NCI-H2196 treated with DMSO at 0.1 percent for 48 hours (cell line): ENCODE measurements at regions not wholly inside any gene's neighbourhood (a gene's known extent, or its start where the extent isn't known, plus 50 kb on each side); places are given as distances from the start of the nearest gene placed in this dataset.
A peak's percentile ranks its signal among the peaks of the same experiment; 100 is the strongest.

Experiments used
- DNase-seq: peaks from one replicate; lab custom pipeline; 2025; ENCODE audit not compliant: unreplicated experiment; lab: John Stamatoyannopoulos, UW

DNA sequence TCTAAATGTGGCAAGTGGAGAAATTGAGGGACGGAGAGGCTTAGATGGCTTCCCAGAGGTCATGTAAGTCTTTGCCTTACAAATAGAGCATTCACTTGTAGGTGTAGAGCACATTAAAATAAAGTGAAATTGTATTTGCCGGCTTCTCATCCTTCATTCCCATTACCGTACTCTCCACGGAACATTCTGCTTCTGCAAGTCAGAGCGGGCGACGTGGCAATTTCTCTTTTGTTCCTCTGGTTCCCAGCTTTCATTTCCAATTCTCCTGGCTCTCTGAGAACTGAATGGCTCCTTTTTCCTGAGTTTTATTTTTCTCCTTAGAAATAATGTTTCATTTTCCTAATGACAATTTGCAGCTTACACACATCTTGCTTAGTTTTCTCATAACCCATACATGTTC lies 51.3 kb upstream of the PFKP start:
- no peak for DNase-seq

DNA sequence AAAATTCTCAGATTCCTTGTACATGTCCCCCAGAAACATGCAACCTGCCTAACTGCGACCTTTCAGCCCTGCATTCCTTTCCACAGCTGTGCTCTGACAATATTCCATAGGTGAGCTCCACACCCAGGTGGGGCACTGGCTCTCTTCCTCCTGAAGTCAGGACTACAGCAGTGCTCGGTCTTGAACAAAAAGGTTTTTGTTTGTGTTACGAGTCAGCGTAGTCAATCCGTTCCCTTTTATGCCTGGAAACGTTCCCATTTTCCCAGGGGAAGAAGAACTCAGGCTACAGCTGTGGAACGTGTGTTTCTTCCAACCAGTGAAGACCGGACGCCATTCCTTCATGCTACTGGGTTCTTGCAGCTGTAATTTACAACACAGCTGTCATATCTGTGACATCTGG lies 52.4 kb upstream of the PFKP start:
- DNase-seq, result no peak

DNA sequence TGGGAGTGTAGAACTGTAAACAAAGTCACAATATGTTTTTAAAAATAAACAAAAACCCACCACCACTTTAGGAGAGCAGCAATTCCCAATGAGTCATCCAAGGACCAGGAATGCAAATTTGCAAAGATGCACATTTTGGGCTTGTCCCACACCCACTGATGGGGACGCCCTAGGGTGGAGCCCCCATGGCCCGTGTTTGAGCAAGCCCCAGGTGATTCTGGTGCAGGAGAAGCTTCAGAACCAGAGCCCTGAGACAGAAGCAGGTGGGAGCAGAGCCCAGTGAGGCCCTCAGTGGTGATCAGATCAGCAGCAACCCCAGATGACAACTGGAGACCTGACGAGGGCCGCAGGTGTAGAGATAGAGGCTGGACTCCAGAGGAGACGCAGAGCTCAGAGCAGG lies 55.1 kb upstream of the PFKP start:
- no peak for DNase-seq

DNA sequence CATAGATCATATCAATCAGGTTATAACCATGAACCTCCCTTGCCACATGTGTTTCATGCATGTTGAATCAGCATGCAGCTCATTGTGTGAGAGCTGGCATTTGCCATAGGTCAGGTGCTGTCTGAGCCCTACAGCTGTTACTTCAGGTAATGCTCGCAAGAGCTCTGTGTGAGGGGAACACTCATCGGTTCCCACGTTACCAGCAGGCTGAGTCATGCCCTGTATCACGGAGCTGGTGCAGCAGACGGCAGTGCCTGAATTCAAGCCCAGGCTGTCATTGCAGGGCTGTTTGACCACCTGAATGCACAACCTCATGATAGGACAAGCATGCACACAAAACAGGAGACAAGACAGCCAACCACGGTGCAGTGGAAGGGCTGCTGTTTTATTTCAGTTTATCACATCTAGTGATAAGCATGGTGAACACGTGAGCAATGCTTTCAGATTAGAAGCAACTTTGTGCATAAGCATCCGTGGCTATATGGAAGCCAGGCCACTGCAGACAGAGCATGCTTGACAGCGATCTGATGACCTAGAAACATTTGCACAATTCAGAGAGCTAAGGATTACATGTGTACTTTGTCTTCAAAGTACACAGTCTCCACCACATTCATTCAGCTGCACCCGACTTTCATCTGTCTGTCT lies 56.4 kb upstream of the PFKP start:
- DNase-seq, result no peak

DNA sequence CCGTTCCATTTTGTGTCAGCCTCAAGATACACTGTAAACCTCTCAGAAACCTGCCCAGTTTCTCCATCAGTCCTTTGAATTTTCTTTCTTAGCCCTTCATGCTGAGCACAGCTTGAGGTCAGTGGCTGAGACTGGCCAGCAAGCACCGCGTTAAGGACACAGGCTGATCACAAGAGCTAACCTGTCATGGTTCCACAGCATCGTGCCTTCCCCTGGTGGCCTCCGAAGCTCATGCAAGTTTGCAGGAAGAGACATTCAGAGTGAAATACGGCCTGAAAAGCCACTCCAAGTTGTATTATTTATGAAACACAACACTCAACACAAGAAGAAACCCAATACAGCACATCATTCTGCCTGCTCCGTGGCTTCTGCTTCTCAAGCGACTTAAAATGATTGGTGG lies 57.0 kb upstream of the PFKP start:
- DNase-seq, result no peak

DNA sequence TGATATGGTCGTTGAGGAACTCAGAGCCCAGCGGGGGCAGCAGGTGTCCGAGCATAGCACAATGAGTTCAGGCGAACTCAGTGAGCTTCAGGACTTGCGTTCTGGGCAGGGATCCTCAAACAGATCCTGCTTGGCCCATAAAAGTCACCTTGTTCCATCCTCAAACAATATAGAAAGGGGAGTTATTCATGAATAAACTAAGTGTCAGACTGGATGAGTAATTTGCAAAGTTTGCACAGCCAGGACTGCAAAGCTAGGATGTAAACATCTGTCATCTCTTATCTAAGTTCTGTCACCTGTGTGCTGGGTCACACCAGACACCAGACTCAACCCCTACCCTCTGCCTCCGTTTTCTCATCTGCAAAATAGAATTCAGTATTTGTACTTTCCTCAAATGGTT lies 58.0 kb upstream of the PFKP start:
- no peak for DNase-seq

DNA sequence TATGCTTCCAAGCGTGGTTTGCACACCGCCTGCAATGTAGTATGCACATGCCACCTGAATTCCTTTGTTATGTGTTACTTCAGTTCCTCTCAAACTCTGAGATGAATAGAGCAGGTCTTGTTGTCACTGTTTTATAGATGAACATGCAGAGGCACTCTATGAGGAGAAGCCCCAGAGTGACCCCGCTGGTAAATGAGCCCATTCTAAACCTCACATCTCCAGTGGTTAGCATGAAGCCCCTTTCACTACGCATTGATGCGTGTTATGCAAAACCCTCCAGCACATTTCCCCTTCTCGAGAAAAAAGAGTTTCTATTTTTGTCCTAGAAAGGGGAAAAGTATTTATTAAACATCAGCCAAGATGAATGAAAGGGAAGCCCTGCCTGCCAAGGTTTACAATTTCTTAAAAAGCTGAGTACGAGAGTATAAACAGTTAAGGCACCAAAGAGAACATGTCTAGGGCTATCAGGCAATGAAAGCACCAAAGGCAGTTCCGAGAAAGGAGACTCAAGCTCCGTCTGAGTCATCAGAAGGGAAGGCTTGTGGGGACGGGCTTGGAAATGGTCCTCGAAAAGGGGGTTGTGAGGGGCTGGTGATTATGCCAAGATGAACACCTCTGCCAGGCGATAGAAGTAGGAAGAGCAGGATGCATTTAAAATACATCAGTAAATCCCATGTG lies 58.7 kb upstream of the PFKP start:
- no peak for DNase-seq

DNA sequence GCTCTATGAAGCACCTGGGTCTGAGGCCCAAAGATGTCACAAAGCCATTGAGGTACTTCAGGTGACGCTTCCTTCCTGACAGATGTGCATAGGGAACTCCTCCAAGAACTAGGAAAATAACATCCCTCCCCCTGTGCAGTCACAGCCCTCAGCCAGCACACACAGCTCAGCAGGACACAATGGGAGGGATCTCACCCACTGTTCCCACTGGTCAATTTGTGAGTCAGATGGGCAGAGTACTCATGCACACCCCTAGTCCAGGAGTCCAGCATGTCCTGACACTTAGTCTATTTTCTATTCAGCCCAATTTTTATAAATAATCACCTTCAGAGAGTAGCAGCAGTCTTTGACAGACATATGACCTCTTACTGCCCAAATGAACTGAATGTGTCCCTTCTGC lies 60.7 kb upstream of the PFKP start:
- no peak for DNase-seq

DNA sequence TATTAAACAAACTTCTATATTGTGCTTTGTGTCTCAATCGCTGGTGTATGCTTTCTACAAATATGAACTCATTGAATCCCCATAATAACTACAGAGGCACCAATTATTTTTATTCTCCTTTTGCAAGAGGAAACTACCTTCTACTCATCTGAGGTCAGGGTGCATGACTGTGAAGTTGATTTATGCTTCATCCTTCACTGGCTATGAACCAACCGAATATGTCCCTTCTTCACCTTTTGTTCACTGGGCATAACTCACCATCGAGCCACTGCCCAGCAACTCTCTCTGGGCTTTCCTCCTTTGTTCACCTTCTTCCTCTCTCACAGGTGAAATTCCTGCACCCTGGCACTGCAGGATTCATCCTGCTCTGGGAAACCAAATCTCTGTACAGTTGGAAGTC lies 61.3 kb upstream of the PFKP start:
- no peak for DNase-seq

DNA sequence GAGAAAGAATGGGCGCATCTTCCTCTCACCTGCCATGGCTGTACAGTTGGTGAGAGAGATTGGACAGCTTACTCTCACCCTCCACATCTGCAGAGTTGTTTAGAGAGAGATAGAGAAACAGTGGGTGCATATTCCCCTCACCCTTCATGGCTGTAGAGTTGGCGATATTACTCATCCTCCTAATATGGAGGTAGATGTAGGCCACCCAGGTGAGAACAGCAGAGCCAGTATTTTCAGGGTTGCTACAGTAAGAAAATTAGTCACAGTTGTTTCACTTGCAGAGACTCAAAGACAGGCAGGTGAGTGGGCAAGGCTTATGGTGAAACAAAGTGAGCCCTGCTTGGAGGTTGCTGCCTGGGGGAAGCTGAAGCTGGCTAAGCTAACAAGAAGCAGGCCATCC lies 65.0 kb upstream of the PFKP start:
- no peak for DNase-seq

DNA sequence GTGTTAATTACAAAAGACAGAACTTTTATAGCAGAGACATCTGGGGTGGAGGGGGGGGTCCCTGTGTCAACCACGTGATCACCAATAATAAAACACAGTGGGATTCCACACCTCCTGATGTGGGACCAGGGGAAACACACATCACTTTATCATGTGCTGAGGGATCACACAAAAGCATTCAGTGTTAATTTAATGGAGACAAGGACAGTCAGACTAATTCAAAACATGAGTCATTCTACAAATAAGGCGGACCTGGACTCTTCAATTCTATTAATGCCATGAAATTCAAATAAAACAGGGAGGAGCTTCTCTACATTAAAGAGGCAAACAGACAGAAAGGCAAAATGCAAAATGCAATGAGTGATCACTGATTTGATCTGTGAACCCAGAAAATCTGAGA lies 67.3 kb upstream of the PFKP start:
- no peak for DNase-seq

DNA sequence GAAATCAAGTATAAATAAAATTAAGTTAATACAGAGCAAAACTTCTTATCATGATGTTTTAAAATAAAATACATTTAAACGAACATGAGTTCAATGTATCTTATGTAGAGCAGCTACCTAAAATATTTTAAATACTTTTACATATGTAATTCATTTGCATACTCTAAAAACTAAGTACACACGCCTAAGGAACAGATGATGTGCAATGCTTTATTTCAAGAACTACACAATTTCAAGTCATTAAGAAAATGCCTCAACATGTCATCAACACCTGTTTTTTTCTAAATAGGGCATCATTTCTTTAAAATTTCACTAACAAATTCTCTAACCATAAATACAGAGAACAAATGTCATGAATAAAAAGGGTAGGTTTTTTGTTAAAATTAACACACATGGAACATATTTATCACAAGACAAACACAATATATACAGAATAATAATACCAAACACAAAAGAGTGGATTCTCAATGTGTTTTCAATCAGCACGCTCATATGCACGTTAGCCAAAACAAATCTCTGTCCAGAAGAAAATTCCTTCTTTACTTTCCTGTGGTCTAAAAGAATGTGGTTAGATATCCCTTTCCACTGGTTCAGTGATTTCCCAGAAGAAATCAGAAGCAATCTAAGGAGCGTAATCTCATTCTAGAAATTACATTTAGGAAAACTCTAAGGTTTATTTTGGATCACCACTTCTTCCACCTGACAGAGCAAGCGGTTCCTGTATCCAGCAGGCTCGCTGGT lies 73.0 kb upstream of the PFKP start:
- no peak for DNase-seq

DNA sequence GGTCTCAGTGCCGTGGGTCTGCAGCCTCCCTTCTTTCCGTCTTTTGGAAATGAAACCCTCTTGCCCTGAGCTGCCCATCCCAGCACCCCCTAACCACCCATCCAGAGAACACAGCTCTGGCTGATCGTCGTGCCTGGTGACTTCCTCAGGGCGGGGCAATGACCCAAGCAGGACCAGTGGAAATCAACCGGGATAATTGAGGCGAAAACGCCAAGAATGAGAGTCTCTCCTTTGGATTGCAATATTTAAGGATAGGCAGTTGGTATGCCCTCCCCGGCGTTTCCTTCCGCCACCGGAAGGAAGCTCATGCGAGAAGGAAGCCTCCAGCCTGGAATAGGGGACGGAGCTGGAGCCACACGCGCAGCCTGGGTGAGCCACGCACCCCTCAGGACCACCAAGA lies 73.7 kb upstream of the PFKP start:
- DNase-seq, result no peak

DNA sequence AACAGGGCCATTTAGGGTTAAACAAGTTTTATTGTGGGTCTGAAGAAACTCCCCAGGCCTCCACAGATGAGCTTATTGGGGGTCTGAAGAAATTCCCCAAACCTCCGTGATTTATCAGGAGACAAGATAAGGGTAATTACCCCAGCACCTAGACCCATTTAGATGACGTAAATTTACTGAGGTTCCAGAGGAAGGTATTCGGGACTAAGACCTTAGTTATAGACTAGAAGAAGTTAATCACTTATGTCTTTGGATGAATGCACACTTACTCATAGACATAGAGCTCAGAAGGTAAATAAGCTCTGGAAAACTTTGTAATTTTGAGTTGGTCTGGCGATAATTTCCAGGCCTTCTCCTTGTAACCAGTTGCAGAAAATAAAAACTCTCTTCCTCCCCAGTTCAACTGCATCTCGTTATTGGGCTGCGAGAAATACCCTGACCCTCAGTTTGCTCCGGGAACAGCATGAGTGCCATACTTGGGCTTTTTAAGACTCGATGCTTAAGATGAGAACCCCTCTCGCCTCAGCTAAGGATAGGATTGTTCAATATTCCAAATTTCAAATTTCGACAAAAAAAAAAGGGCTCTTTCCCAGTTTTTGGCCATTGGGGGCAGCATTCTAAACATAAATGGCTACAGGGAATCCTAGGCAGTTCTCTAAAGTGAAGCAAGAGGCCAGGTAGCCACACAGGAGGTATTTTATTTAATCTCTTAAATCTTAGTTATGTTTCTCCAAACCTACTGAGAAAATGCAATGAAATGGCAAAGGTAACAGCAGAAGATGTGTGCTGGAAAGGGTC lies 74.7 kb upstream of the PFKP start:
- DNase-seq, result no peak

DNA sequence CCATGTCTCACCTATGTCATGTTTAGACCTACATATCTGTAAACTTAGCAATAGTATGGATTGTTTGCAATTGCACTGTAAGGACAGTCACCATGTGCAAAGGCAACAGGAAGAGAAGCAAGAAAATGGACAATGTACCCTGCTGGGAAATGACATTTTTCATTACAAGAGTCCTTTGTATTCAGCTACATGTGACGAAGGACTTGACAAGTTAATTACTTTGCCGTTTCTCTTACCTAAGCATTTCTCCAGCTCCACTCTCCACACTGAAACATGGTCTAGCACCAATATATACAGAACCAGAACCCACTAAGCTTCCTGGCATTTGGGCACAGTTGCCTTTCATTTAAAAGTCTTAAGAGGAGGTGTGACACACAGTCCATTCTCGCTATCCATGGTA lies 76.6 kb upstream of the PFKP start:
- no peak for DNase-seq

DNA sequence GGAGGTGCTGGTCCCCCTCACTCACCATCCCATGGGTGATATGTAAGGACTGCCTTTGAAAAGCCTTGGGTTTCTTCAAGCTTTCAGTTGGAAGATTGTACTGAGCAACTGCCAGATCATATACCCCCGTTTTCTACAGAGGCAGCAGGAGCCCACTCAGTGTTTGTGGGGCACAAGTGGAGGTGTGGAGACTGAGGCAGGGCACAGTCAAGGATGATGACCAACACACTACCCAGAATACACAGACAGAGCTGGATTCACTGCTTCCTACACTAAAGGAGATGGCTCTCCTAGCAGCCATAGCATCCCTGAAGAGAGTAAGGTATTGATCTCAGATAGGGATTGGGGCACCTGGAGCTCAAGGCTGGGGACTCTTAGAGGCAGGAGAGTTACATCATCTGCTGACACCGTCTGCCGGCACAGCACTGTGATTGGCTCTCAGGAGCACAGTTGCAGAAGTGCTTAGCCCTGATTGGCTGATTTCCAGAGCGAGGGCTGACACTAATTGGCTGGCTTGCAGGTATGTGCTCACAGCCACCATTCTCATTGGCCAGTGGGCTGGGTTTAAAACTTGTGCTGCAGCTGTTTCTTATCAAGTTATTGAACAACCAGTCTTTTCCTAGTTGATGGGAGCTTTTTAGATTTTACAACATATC lies 77.9 kb upstream of the PFKP start:
- DNase-seq, result no peak

DNA sequence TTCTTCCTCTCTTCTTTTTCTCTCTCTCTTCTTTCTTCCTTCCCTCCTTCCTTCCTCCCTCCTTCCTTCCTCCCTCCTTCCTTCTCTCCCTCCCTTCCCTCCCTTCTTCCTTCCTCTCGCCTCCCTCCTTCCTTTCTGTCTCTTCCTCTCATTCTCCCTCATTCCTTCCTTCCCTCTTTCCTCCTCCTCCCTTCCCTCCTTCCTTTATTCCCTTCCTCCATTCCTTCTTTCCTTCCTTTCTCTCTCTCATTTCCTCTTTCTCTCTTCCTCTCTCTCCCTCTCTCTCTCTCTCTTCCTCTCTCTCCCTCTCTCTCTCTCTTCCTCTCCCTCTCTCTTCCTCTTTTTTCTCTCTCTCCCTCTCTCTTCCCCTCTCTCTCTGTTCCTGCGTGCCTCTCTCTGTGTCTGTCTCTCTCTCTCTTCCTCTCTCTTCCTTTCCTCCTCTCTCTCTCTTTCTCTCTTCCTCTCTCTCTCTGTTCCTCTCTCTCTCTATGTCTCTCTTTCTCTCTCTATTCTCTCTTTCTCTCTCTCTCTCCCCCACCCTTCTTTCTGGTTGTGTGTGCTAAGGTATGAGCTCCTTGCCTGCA lies 80.1 kb upstream of the PFKP start:
- DNase-seq, result no peak

DNA sequence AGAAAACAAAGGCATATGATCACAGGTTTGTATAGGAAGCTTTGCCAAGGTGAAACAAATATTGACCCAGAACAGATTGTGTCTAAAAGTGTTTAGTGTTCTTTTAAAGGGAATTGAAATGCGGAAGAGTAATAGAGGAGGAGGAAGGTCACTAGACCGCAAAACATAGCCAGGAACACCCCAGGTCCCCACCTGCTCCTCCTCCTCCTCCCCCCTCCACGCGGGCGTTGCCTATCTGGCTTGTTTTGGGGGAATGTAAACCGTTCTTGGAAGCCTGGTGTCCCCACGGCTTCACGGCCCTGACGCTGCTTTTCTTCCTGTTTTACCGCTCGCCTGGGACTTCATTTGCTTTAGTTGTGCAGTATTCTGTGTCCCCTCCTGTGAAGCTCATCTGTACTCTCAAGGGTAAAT lies 81.0 kb upstream of the PFKP start:
- no peak for DNase-seq

DNA sequence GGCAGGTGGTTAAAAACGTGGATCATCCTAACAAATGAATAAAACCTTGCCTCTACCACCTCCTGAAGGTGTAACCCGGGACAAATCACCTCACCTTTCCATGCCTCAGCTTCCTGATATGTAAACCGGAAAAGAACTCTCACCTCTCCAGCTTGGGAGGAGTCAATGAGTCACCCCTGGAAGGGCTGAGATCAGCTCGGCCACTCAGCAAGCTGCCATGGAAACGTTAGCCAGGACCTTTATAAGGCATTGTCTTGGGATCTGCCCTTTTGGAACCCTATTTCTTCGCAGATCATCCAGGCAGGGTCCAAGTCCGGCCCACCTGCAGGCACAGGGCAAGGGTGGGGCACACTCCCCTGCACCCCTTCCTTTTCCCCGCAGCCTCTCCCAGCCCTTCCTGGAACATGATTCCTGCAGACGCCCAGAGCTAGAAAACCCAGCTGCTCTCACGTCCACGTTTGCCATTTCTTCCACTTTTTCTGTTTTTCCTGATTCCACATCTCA lies 81.6 kb upstream of the PFKP start:
- DNase-seq, result peak; percentile 22

DNA sequence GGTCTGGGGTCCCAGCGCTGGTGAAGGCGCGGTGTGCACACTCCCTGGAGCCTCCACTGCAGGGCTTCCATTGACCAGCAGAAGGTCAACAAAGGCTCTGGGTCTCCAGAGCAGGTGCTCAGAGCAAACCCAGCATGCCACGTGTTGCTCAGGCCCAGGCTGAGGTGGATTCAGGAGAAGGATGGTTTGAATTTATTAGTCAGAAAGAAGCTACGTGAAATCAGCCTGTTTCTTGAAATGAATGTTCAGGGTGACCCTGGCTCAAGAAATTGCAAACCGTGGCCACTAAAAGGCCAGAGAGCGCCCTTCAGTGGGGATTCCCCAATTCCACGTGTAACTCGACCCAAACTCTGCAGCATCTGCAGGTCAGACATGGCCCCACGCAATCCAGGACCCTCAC lies 82.7 kb upstream of the PFKP start:
- DNase-seq, result no peak

DNA sequence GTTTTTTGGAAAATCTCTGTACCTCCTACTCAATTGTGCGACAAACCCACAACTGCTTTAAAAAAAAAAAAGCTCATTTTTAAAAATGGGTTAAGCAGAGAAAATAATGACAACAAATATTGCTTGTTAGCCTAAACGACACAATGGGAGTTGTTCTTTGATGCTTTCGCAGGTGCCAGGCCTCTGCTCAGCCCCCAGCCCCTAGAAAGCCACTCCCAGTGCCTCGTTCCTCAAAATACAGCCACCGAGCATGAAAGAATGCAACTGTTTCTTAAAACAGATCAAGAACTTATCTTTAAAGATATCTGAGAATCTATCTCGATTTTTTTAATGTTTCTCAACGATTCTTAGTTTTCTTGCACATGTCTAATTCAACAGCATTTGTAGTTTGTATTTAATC lies 85.2 kb upstream of the PFKP start:
- DNase-seq, result no peak
